ENCODE measurements at regions not wholly inside any gene's neighbourhood (a gene's known extent, or its start where the extent isn't known, plus 50 kb on each side); places are given as distances from the start of the nearest gene placed in this dataset.

- no peak for DNase-seq (ENCODE audit: low read depth in 2 of 2)
- H3K4me3 ChIP-seq (replicated peaks in 1 of 2; ENCODE audit: low read depth in 2 of 2, low read length in 2 of 2) = no peak overlapping the region
- no peak for TF ChIP-seq CTCF (IDR thresholded peaks at IDR 0.05; ENCODE audit: low read depth, low read length)
Observed at GRCh38 chr18:24735624-24736231, 275.3 kb downstream of the HRH4 start.

- no peak for DNase-seq (ENCODE audit: low read depth in 2 of 2)
- TF ChIP-seq CTCF (IDR thresholded peaks at IDR 0.05; ENCODE audit: low read depth, low read length) = no peak
- H3K4me3 ChIP-seq (replicated peaks in 1 of 2; ENCODE audit: low read depth in 2 of 2, low read length in 2 of 2) = no peak overlapping the region
Observed at GRCh38 chr18:24736662-24737330, 276.4 kb downstream of the HRH4 start.

- no peak for TF ChIP-seq CTCF (IDR thresholded peaks at IDR 0.05; ENCODE audit: low read depth, low read length)
- H3K4me3 ChIP-seq (replicated peaks in 1 of 2; ENCODE audit: low read depth in 2 of 2, low read length in 2 of 2) = no peak overlapping the region
- DNase-seq (ENCODE audit: low read depth in 2 of 2) = no peak
Observed at GRCh38 chr18:24740829-24741228, 280.4 kb downstream of the HRH4 start.

GRCh38 chr18:24741321-24741720 lies 280.9 kb downstream of the HRH4 start:
- no peak for TF ChIP-seq CTCF (IDR thresholded peaks at IDR 0.05; ENCODE audit: low read depth, low read length)
- DNase-seq (ENCODE audit: low read depth in 2 of 2) = no peak
- H3K4me3 ChIP-seq (replicated peaks in 1 of 2; ENCODE audit: low read depth in 2 of 2, low read length in 2 of 2) = no peak overlapping the region

GRCh38 chr18:24741965-24742724 lies 281.7 kb downstream of the HRH4 start:
- no peak for TF ChIP-seq CTCF (IDR thresholded peaks at IDR 0.05; ENCODE audit: low read depth, low read length)

GRCh38 chr18:24754583-24755253 lies 294.3 kb downstream of the HRH4 start:
- TF ChIP-seq CTCF (IDR thresholded peaks at IDR 0.05; ENCODE audit: low read depth, low read length) = no peak
- no peak for DNase-seq (ENCODE audit: low read depth in 2 of 2)
- H3K4me3 ChIP-seq (replicated peaks in 1 of 2; ENCODE audit: low read depth in 2 of 2, low read length in 2 of 2) = no peak overlapping the region

More at GRCh38 chr18:24741965-24742724, 281.7 kb downstream of the HRH4 start:
- H3K4me3 ChIP-seq (replicated peaks in 1 of 2; ENCODE audit: low read depth in 2 of 2, low read length in 2 of 2) = no peak overlapping the region
- peak; percentile 34 to 43 for DNase-seq (ENCODE audit: low read depth in 2 of 2)

Data from cardiac fibroblast (primary cell).